Bronchial epithelial cell (primary cell): ENCODE measurements at regions not wholly inside any gene's neighbourhood (a gene's known extent, or its start where the extent isn't known, plus 50 kb on each side); places are given as distances from the start of the nearest gene placed in this dataset.

Source experiments
- DNase-seq: peaks from one replicate; pipeline ENCODE4 v3.0.0-alpha.2; 2010; ENCODE audit warnings: low read depth
- FAIRE-seq: peaks from 2 replicates; lab custom pipeline; 2011; peaks lifted over from hg19 to GRCh38; lab: Jason Lieb, UNC
- H3K27me3 ChIP-seq: 2 replicates; pipeline ENCODE4 v1.5.1; 2011; ENCODE audit warnings: low read length; ENCODE audit not compliant: control insufficient read depth, insufficient read depth
- H3K36me3 ChIP-seq: 2 replicates; pipeline ENCODE4 v1.5.1; 2011; ENCODE audit warnings: low read length; ENCODE audit not compliant: control insufficient read depth, insufficient read depth
- H3K4me3 ChIP-seq: 2 replicates; pipeline ENCODE4 v1.5.1; 2011; ENCODE audit warnings: mild to moderate bottlenecking, low read depth, low read length, control low read depth
- CTCF ChIP-seq: IDR thresholded peaks from 2 replicates; pipeline ENCODE4 v1.5.1; 2011; ENCODE audit warnings: mild to moderate bottlenecking, moderate library complexity, low read length, control low read depth, inconsistent platforms; ENCODE audit not compliant: insufficient read depth, severe bottlenecking

- no peaks in the 10 kb centered on the region for H3K27me3 ChIP-seq
- H3K4me3 ChIP-seq = no peak overlapping the region
- H3K36me3 ChIP-seq = no peaks in the 10 kb centered on the region
- DNase-seq = no peak
- no peak for FAIRE-seq
- TF ChIP-seq CTCF = no peak
Observed at GRCh38 chr13:22039961-22040360, 369.1 kb downstream of the FGF9 start.

GRCh38 chr13:22040810-22041364 lies 370.0 kb downstream of the FGF9 start:
- Histone ChIP-seq H3K27me3 (no peaks in the 10 kb centered on the region), H3K36me3 (no peaks in the 10 kb centered on the region), H3K4me3 (peak overlapping the region; percentile 14)
- no peak for TF ChIP-seq CTCF
- DNase-seq (peak; percentile 20), FAIRE-seq (no peak)

GRCh38 chr13:22041741-22042140 lies 370.9 kb downstream of the FGF9 start:
- H3K27me3 ChIP-seq = no peaks in the 10 kb centered on the region
- FAIRE-seq = no peak
- no peak for TF ChIP-seq CTCF
- H3K36me3 ChIP-seq = no peaks in the 10 kb centered on the region
- H3K4me3 ChIP-seq = no peak overlapping the region
- no peak for DNase-seq

GRCh38 chr13:22047082-22047784 lies 376.4 kb downstream of the FGF9 start:
- no peaks in the 10 kb centered on the region for H3K36me3 ChIP-seq
- H3K27me3 ChIP-seq = no peaks in the 10 kb centered on the region
- H3K4me3 ChIP-seq = no peak overlapping the region
- no peak for FAIRE-seq
- peak; percentile 57 for DNase-seq
- no peak for TF ChIP-seq CTCF

GRCh38 chr13:22047785-22048104 lies 376.9 kb downstream of the FGF9 start:
- DNase-seq = no peak
- Histone ChIP-seq H3K27me3 (no peaks in the 10 kb centered on the region), H3K4me3 (no peak overlapping the region), H3K36me3 (no peaks in the 10 kb centered on the region)
- no peak for FAIRE-seq
- no peak for TF ChIP-seq CTCF

- no peak for TF ChIP-seq CTCF
- Histone ChIP-seq H3K4me3 (no peak overlapping the region), H3K36me3 (no peaks in the 10 kb centered on the region), H3K27me3 (no peaks in the 10 kb centered on the region)
- no peak for DNase-seq
- no peak for FAIRE-seq
Observed at GRCh38 chr13:22049384-22049783, 378.5 kb downstream of the FGF9 start.
